Astrocyte (in vitro differentiated cells and primary cell): ENCODE measurements at regions not wholly inside any gene's neighbourhood (a gene's known extent, or its start where the extent isn't known, plus 50 kb on each side); places are given as distances from the start of the nearest gene placed in this dataset.
A peak's percentile ranks its signal among the peaks of the same experiment; 100 is the strongest.

Experiments
- EZH2 ChIP-seq: IDR thresholded peaks from 2 replicates; pipeline ENCODE4 v1.6.1; 2012; ENCODE audit warnings: mild to moderate bottlenecking, low read length, inconsistent platforms; ENCODE audit not compliant: insufficient read depth
- TF ChIP-seq, protein P1 (sequence below): IDR thresholded peaks from 2 replicates; pipeline ENCODE4 v1.5.1; 2011; ENCODE audit warnings: low read depth, mild to moderate bottlenecking, inconsistent platforms, low read length, moderate library complexity; ENCODE audit not compliant: insufficient read depth

DNA sequence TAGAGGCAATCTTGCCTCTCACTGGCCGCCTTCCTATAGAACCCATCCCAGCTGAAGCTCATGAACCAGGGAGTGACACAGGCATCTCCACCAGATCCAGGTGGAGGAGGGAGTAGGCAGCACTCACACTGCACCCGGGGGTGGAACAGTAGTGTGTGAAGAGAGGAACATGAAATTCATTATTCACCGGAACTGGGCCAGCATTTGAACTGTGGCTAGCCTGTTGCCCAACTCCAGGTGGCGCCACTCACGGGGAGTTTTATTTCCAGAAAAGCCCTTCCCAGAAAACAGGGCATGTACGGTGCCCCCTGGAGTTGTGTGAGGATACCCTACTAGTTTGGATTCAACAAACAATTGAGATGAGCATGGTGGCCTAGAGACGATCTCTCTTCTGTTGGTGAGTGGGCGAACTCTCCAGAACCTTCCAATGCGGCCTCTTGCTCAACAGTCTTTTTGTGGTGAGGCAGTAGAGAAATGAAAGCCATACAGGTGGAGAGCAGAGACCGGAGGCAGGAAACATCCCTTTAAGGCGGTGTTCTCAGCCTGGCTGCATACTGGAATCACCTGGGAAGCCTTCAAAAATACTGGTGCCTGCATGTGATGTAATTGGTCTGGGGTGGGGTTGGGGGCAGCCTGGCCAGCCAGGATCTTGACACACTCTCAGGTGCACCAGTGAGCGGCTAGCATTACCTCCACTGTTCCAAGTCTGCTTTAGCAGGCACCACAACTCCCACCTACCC, 73.5 kb upstream of the NEDD4L start:
- TF ChIP-seq, protein P1, sequence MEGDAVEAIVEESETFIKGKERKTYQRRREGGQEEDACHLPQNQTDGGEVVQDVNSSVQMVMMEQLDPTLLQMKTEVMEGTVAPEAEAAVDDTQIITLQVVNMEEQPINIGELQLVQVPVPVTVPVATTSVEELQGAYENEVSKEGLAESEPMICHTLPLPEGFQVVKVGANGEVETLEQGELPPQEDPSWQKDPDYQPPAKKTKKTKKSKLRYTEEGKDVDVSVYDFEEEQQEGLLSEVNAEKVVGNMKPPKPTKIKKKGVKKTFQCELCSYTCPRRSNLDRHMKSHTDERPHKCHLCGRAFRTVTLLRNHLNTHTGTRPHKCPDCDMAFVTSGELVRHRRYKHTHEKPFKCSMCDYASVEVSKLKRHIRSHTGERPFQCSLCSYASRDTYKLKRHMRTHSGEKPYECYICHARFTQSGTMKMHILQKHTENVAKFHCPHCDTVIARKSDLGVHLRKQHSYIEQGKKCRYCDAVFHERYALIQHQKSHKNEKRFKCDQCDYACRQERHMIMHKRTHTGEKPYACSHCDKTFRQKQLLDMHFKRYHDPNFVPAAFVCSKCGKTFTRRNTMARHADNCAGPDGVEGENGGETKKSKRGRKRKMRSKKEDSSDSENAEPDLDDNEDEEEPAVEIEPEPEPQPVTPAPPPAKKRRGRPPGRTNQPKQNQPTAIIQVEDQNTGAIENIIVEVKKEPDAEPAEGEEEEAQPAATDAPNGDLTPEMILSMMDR: peak; percentile 14
- TF ChIP-seq EZH2: no peak
